Neural progenitor cell (in vitro differentiated cells): ENCODE measurements at regions not wholly inside any gene's neighbourhood (a gene's known extent, or its start where the extent isn't known, plus 50 kb on each side); places are given as distances from the start of the nearest gene placed in this dataset.
"Not testable (repeated sequence)": the region's sequence is repeated elsewhere in the genome, so short reads cannot be mapped to it uniquely, and the experiment has no call there.

Experiments used
- DNase-seq: peaks from one replicate; pipeline ENCODE4 v3.0.0-alpha.2; 2016; ENCODE audit warnings: low spot score
- H2AFZ ChIP-seq: fragments of 200-600 bp; sonication (generic); replicated peaks from 2 replicates; pipeline ENCODE4 v1.6.1; 2016; ENCODE audit warnings: antibody characterized with exemption
- H3F3A ChIP-seq: fragments of 200-600 bp; sonication (generic); 2 replicates; pipeline ENCODE4 v1.6.1; 2016; ENCODE audit warnings: antibody characterized with exemption, low read depth
- H3K27ac ChIP-seq: fragments of 200-600 bp; sonication (generic); 2 replicates; pipeline ENCODE4 v1.5.1; 2016; ENCODE audit warnings: mild to moderate bottlenecking
- H3K27me3 ChIP-seq: fragments of 200-600 bp; sonication (generic); 2 replicates; pipeline ENCODE4 v1.6.1; 2016; ENCODE audit warnings: mild to moderate bottlenecking, moderate library complexity
- H3K36me3 ChIP-seq: fragments of 200-600 bp; sonication (generic); 2 replicates; pipeline ENCODE4 v1.5.1; 2016
- H3K4me1 ChIP-seq: fragments of 200-600 bp; sonication (generic); 2 replicates; pipeline ENCODE4 v1.6.1; 2016; ENCODE audit warnings: mixed run types
- H3K4me2 ChIP-seq: fragments of 200-600 bp; sonication (generic); 2 replicates; pipeline ENCODE4 v1.6.1; 2016
- H3K4me3 ChIP-seq: fragments of 200-600 bp; sonication (generic); 2 replicates; pipeline ENCODE4 v1.5.1; 2016
- H3K79me2 ChIP-seq: fragments of 200-600 bp; sonication (generic); 2 replicates; pipeline ENCODE4 v1.6.1; 2016; ENCODE audit warnings: low read depth
- H3K9ac ChIP-seq: fragments of 200-600 bp; sonication (generic); 2 replicates; pipeline ENCODE4 v1.6.1; 2016
- H3K9me3 ChIP-seq: fragments of 200-600 bp; sonication (generic); 2 replicates; pipeline ENCODE4 v1.5.1; 2016; ENCODE audit warnings: low read depth
- H4K20me1 ChIP-seq: fragments of 200-600 bp; sonication (generic); 2 replicates; pipeline ENCODE4 v1.6.1; 2016; ENCODE audit warnings: low read depth
- H3K27ac Mint-ChIP-seq: 3 replicates; pipeline ENCODE4 v1.8.0; 2021; ENCODE audit warnings: mixed read lengths
- H3K27me3 Mint-ChIP-seq: 2 replicates; pipeline ENCODE4 v1.8.0; 2022; ENCODE audit warnings: low read depth, mild to moderate bottlenecking, inconsistent platforms, moderate library complexity, mixed read lengths; ENCODE audit not compliant: insufficient read depth
- H3K36me3 Mint-ChIP-seq: 3 replicates; pipeline ENCODE4 v1.8.0; 2021; ENCODE audit warnings: mixed read lengths
- H3K4me1 Mint-ChIP-seq: 3 replicates; pipeline ENCODE4 v1.8.0; 2021; ENCODE audit warnings: mixed read lengths
- H3K4me3 Mint-ChIP-seq: 3 replicates; pipeline ENCODE4 v1.8.0; 2021; ENCODE audit warnings: mild to moderate bottlenecking, moderate library complexity, mixed read lengths
- H3K9me3 Mint-ChIP-seq: 3 replicates; pipeline ENCODE4 v1.8.0; 2020; ENCODE audit warnings: mixed read lengths
- CTCF ChIP-seq: fragments of 200-600 bp; sonication (generic); IDR thresholded peaks from 2 replicates; pipeline ENCODE4 v1.5.1; 2017; ENCODE audit warnings: antibody characterized with exemption, mild to moderate bottlenecking
- EZH2 ChIP-seq: fragments of 200-600 bp; sonication (generic); IDR thresholded peaks from 2 replicates; pipeline ENCODE4 v1.6.1; 2017; ENCODE audit warnings: antibody characterized with exemption, mild to moderate bottlenecking, moderate library complexity
- EZH2phosphoT487 ChIP-seq: fragments of 200-600 bp; sonication (generic); IDR thresholded peaks from 2 replicates; pipeline ENCODE4 v1.6.1; 2017; ENCODE audit warnings: antibody characterized with exemption

DNA sequence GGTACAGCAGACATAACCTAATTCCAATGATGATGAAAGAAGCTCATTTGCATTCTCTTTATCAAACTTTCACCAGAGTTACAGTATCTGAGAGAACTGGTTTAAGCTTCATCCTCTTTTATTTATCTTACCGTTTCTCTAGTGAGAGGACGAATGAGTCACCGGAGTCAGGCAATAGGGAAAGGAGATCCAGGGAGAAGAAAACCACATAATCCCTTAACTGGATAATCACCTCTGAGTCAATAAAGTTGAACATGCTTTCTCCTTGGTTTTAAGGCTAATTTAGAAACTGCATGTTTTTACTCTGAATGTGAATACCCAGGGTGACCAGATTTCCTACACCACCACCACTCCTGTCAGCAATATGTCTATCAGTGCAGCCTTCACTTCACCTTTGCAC is 313.7 kb upstream of the TBX18 start:
- Mint-ChIP-seq H3K4me3 (no peak overlapping the region), H3K4me1 (peaks cover 7% of the 10 kb centered on the region), H3K36me3 (no peaks in the 10 kb centered on the region), H3K27me3 (peaks cover 4% of the 10 kb centered on the region), H3K27ac (no peak overlapping the region), H3K9me3 (no peaks in the 10 kb centered on the region)
- H3K4me3 ChIP-seq: no peak overlapping the region
- H2AFZ ChIP-seq: no peak overlapping the region
- H3K9me3 ChIP-seq: no peaks in the 10 kb centered on the region
- H3K36me3 ChIP-seq: no peaks in the 10 kb centered on the region
- no peaks in the 10 kb centered on the region for H3K27me3 ChIP-seq
- H3K9ac ChIP-seq: no peak overlapping the region
- H3F3A ChIP-seq: no peaks in the 10 kb centered on the region
- no peaks in the 10 kb centered on the region for H4K20me1 ChIP-seq
- H3K4me1 ChIP-seq: peaks cover 12% of the 10 kb centered on the region
- no peak overlapping the region for H3K4me2 ChIP-seq
- TF ChIP-seq EZH2phosphoT487: no peak
- no peak for TF ChIP-seq EZH2
- TF ChIP-seq CTCF: no peak
- H3K79me2 ChIP-seq: no peaks in the 10 kb centered on the region
- DNase-seq: no peak
- no peak overlapping the region for H3K27ac ChIP-seq

DNA sequence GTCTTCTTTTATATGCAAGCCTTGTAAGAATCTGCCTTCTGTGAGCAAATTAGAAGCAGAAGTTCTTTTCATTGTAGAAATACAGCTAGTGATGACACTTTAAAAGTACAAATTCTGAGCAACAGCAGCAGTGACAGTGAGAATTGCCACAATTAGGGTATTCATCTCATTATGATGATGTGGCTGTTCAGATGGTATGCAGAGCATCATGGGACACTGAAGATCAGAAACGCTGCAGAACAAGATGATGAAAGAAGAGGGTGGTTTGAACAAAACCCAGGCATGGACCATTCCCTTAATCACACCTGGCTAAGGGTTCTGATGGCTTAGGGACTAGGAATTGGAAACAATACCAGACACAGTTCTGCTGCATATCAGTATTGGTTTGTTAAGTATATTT is 312.7 kb upstream of the TBX18 start:
- no peak overlapping the region for H3K27ac ChIP-seq
- H3F3A ChIP-seq: no peaks in the 10 kb centered on the region
- no peak overlapping the region for H3K4me2 ChIP-seq
- H4K20me1 ChIP-seq: no peaks in the 10 kb centered on the region
- no peaks in the 10 kb centered on the region for H3K27me3 ChIP-seq
- peak overlapping the region; percentile 28 for H2AFZ ChIP-seq
- no peaks in the 10 kb centered on the region for H3K36me3 ChIP-seq
- DNase-seq: no peak
- Mint-ChIP-seq H3K9me3 (no peaks in the 10 kb centered on the region), H3K27ac (no peak overlapping the region), H3K4me3 (no peak overlapping the region), H3K36me3 (no peaks in the 10 kb centered on the region), H3K27me3 (peaks cover 4% of the 10 kb centered on the region), H3K4me1 (peaks cover 7% of the 10 kb centered on the region)
- H3K4me1 ChIP-seq: peaks cover 12% of the 10 kb centered on the region
- no peaks in the 10 kb centered on the region for H3K79me2 ChIP-seq
- no peak for TF ChIP-seq CTCF
- TF ChIP-seq EZH2: no peak
- TF ChIP-seq EZH2phosphoT487: no peak
- no peaks in the 10 kb centered on the region for H3K9me3 ChIP-seq
- no peak overlapping the region for H3K4me3 ChIP-seq
- H3K9ac ChIP-seq: no peak overlapping the region

DNA sequence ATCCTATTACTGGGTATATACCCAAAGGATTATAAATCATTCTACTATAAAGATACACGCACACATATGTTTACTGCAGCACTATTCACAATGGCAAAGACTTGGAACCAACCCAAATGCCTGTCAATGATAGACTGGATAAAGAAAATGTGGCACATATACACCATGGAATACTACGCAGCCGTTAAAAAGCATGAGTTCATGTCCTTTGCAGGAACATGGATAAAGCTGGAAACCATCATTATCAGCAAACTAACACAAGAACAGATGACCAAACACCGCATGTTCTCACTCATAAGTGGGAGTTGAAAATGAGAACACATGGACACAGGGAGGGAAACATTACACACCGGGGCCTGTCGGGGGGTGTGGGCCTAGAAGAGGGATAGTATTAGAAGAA is 307.4 kb upstream of the TBX18 start:
- H2AFZ ChIP-seq, H3K27me3 Mint-ChIP-seq, H3F3A ChIP-seq, H3K4me2 ChIP-seq, H3K4me3 Mint-ChIP-seq, H3K9me3 ChIP-seq, H3K4me1 Mint-ChIP-seq, H3K27ac Mint-ChIP-seq, H3K9me3 Mint-ChIP-seq, DNase-seq, H3K27ac ChIP-seq, H3K36me3 ChIP-seq, H3K36me3 Mint-ChIP-seq, H3K27me3 ChIP-seq, H3K4me1 ChIP-seq, H4K20me1 ChIP-seq, H3K9ac ChIP-seq, H3K4me3 ChIP-seq, H3K79me2 ChIP-seq: not testable (repeated sequence)

- H3K27me3 ChIP-seq: no peaks in the 10 kb centered on the region
- no peak overlapping the region for H2AFZ ChIP-seq
- no peaks in the 10 kb centered on the region for H3K36me3 Mint-ChIP-seq
- H3K36me3 ChIP-seq: no peaks in the 10 kb centered on the region
- no peak overlapping the region for H3K4me2 ChIP-seq
- no peaks in the 10 kb centered on the region for H3K9me3 ChIP-seq
- no peaks in the 10 kb centered on the region for H3K4me1 ChIP-seq
- H3F3A ChIP-seq: no peaks in the 10 kb centered on the region
- H3K4me1 Mint-ChIP-seq: peaks cover 3% of the 10 kb centered on the region
- DNase-seq: no peak
- H3K4me3 ChIP-seq: no peak overlapping the region
- no peak overlapping the region for H3K27ac Mint-ChIP-seq
- H3K79me2 ChIP-seq: no peaks in the 10 kb centered on the region
- H3K9ac ChIP-seq: no peak overlapping the region
- no peak overlapping the region for H3K4me3 Mint-ChIP-seq
- H3K27ac ChIP-seq: no peak overlapping the region
- no peaks in the 10 kb centered on the region for H3K9me3 Mint-ChIP-seq
- no peaks in the 10 kb centered on the region for H4K20me1 ChIP-seq
- H3K27me3 Mint-ChIP-seq: peaks cover 4% of the 10 kb centered on the region
- no peak for TF ChIP-seq CTCF
- no peak for TF ChIP-seq EZH2phosphoT487
- no peak for TF ChIP-seq EZH2
These were observed 305.2 kb upstream of the TBX18 start for GRCh38 chr6:85069577-85069976.
